ENCODE measurements at regions not wholly inside any gene's neighbourhood (a gene's known extent, or its start where the extent isn't known, plus 50 kb on each side); places are given as distances from the start of the nearest gene placed in this dataset.

- Histone ChIP-seq H3K4me1 (peaks cover 7% of the 10 kb centered on the region; the same call in 1 of the 2 replicates), H3K9me3 (no peaks in the 10 kb centered on the region), H3K27me3 (no peaks in the 10 kb centered on the region), H3K36me3 (no peaks in the 10 kb centered on the region), H3K4me3 (ENCODE audit: low read depth, low read length) (no peak overlapping the region)
- peak; percentile 14 for DNase-seq
- peak; percentile 57 for TF ChIP-seq CTCF (IDR thresholded peaks at IDR 0.05; ENCODE audit: low read depth, low read length)
Observed at GRCh38 chr2:23096906-23097602, 287.9 kb upstream of the KLHL29 start.

GRCh38 chr2:23100406-23100805, 284.6 kb upstream of the KLHL29 start:
- no peak for TF ChIP-seq CTCF (IDR thresholded peaks at IDR 0.05; ENCODE audit: low read depth, low read length)
- no peaks in the 10 kb centered on the region for H3K9me3 ChIP-seq
- no peaks in the 10 kb centered on the region for H3K36me3 ChIP-seq
- DNase-seq, result no peak
- no peaks in the 10 kb centered on the region for H3K27me3 ChIP-seq
- no peak overlapping the region for H3K4me3 ChIP-seq (ENCODE audit: low read depth, low read length)
- H3K4me1 ChIP-seq, result peaks cover 7% of the 10 kb centered on the region; the same call in 1 of the 2 replicates

DNA sequence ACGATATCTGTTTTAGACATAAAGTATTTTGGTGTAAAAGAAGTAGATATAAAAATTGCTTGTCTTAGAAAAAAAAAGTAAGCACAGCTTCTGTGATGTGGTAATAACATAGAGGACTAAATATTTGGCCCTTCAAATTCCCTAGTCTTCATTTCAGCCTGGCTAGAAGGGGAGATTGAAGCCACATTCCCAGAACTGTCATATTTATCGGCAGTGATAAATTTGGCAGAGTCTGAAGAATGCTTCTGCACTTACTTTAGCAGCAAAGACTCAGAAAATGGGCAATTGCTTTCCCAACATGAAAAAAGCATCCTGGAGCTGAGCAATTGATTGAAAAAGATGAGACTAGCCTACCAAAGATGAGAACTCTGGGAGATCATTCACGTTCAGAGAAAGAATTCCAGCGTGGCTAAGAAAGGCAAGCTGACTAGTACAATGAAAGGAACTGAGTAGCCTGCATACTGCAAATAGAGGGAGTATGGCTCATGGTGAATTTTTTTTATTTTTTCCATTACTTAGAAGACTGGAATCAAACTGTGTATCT, 278.7 kb upstream of the KLHL29 start:
- no peaks in the 10 kb centered on the region for H3K9me3 ChIP-seq
- DNase-seq, result no peak
- H3K36me3 ChIP-seq, result no peaks in the 10 kb centered on the region
- no peak overlapping the region for H3K4me3 ChIP-seq (ENCODE audit: low read depth, low read length)
- no peak for TF ChIP-seq CTCF (IDR thresholded peaks at IDR 0.05; ENCODE audit: low read depth, low read length)
- peaks cover 16% of the 10 kb centered on the region for H3K4me1 ChIP-seq
- H3K27me3 ChIP-seq, result no peaks in the 10 kb centered on the region

GRCh38 chr2:23107327-23107941, 277.5 kb upstream of the KLHL29 start:
- DNase-seq, result peak; percentile 27

GRCh38 chr2:23111263-23111662, 273.7 kb upstream of the KLHL29 start:
- peaks cover 13% of the 10 kb centered on the region for H3K4me1 ChIP-seq
- no peaks in the 10 kb centered on the region for H3K36me3 ChIP-seq
- no peak overlapping the region for H3K4me3 ChIP-seq (ENCODE audit: low read depth, low read length)
- TF ChIP-seq CTCF (IDR thresholded peaks at IDR 0.05; ENCODE audit: low read depth, low read length), result no peak
- no peaks in the 10 kb centered on the region for H3K27me3 ChIP-seq
- no peak for DNase-seq
- no peaks in the 10 kb centered on the region for H3K9me3 ChIP-seq

More at GRCh38 chr2:23107327-23107941, 277.5 kb upstream of the KLHL29 start:
- Histone ChIP-seq H3K4me1 (peaks cover 13% of the 10 kb centered on the region), H3K27me3 (no peaks in the 10 kb centered on the region), H3K9me3 (no peaks in the 10 kb centered on the region), H3K4me3 (ENCODE audit: low read depth, low read length) (no peak overlapping the region; the same call in 1 of the 2 replicates), H3K36me3 (no peaks in the 10 kb centered on the region)
- no peak for TF ChIP-seq CTCF (IDR thresholded peaks at IDR 0.05; ENCODE audit: low read depth, low read length)

DNA sequence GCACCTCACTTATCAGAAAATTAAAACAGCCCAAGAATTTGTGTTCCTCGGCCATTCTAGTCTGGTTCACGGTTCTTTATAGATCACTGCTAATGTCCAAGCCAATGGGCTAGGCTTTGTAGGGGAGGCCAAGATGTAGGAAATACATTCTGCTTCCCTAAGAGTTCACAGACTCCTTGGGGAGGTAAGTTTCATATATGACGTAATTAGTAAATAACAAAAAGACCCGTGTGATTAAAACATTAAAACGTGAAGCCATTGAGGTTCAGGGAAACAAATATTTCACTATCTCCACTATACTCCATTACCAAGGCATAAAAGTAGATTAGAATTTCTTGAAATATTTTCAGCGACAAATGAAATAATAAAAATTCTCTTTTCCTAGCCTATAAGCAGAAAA, 272.5 kb upstream of the KLHL29 start:
- H3K27me3 ChIP-seq, result no peaks in the 10 kb centered on the region
- peaks cover 7% of the 10 kb centered on the region for H3K4me1 ChIP-seq
- no peak overlapping the region for H3K4me3 ChIP-seq (ENCODE audit: low read depth, low read length)
- no peak for DNase-seq
- H3K36me3 ChIP-seq, result no peaks in the 10 kb centered on the region
- no peak for TF ChIP-seq CTCF (IDR thresholded peaks at IDR 0.05; ENCODE audit: low read depth, low read length)
- H3K9me3 ChIP-seq, result no peaks in the 10 kb centered on the region

All from BE2C (cell line).